Astrocyte of the spinal cord (primary cell): ENCODE measurements at regions not wholly inside any gene's neighbourhood (a gene's known extent, or its start where the extent isn't known, plus 50 kb on each side); places are given as distances from the start of the nearest gene placed in this dataset.

Source experiments
- DNase-seq: peaks from one replicate; pipeline ENCODE4 v3.0.0; 2011; ENCODE audit warnings: low read depth, low spot score
- H3K4me3 ChIP-seq: 2 replicates; pipeline ENCODE4 v1.5.1; 2011; ENCODE audit warnings: low read depth, mild to moderate bottlenecking, low read length, moderate library complexity
- CTCF ChIP-seq: IDR thresholded peaks from 2 replicates; pipeline ENCODE4 v1.5.1; 2012; ENCODE audit warnings: low read depth, mild to moderate bottlenecking, low read length, inconsistent platforms
- in situ Hi-C: cut with HindIII; loops from 2 replicates; pipeline ENCODE4 v1.10.0; 2017; ENCODE audit warnings: low sequenced_read_pairs

GRCh38 chr15:31954374-31955172, 75.7 kb upstream of the CHRNA7 start:
- no peak for DNase-seq
- H3K4me3 ChIP-seq = no peak overlapping the region
- no peak for TF ChIP-seq CTCF
- in situ Hi-C loops = no loop called here

DNA sequence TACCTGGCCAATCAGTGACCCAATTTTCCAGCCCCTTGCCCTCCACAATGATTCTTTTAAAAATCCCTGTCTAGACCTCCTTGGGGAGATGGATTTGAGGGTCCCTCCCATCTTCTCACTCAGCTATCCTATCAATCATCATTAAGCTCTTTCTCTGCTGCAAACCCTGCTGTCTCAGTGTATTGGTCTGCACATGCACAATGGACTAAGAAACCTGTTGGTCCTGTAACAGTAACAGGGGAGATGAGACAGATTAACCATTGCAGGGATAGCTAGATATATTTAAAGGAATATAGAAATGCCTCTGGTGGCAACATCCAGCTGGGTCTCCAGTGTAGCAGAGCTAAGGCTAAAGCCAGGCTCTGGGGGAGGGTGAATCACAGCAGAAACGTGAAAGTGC, 74.6 kb upstream of the CHRNA7 start:
- in situ Hi-C loops = no loop called here
- DNase-seq = no peak

GRCh38 chr15:31957581-31957980, 72.7 kb upstream of the CHRNA7 start:
- DNase-seq = no peak
- H3K4me3 ChIP-seq = no peak overlapping the region
- in situ Hi-C loops = no loop called here
- TF ChIP-seq CTCF = no peak

More for the DNA sequence above, 74.6 kb upstream of the CHRNA7 start:
- H3K4me3 ChIP-seq = no peak overlapping the region
- no peak for TF ChIP-seq CTCF

- H3K4me3 ChIP-seq = no peak overlapping the region
- DNase-seq = no peak
- no peak for TF ChIP-seq CTCF
- in situ Hi-C loops = no loop called here
Measured at GRCh38 chr15:31964586-31965307, 65.6 kb upstream of the CHRNA7 start.

GRCh38 chr15:31970007-31970406, 60.3 kb upstream of the CHRNA7 start:
- no peak overlapping the region for H3K4me3 ChIP-seq
- no peak for TF ChIP-seq CTCF
- DNase-seq = no peak
- in situ Hi-C loops = no loop called here

GRCh38 chr15:31973197-31973596, 57.1 kb upstream of the CHRNA7 start:
- H3K4me3 ChIP-seq = no peak overlapping the region
- in situ Hi-C loops = no loop called here
- no peak for DNase-seq
- no peak for TF ChIP-seq CTCF
